Motor neuron (in vitro differentiated cells): ENCODE measurements at regions not wholly inside any gene's neighbourhood (a gene's known extent, or its start where the extent isn't known, plus 50 kb on each side); places are given as distances from the start of the nearest gene placed in this dataset.

Experiments used
- ATAC-seq, 8 experiments: fragments of 200-7000 bp; cut with Tn5 transposase; replicated peaks in 6 of 8; 2 replicates each; pipeline ENCODE4 v1.8.0; 2021; ENCODE audit warnings: mild to moderate bottlenecking in 8 of 8, moderate library complexity in 8 of 8
- H3K27ac ChIP-seq, 2 donors: fragments of 250-450 bp; sonication (Bioruptor Pico); 2 replicates each; pipeline ENCODE4 v1.9.0; 2021; ENCODE audit warnings: antibody characterized with exemption in 2 of 2, mild to moderate bottlenecking in 2 of 2, moderate library complexity in 1 of 2
- H3K4me1 ChIP-seq, 2 donors: fragments of 250-450 bp; sonication (Bioruptor Pico); replicated peaks in 1 of 2; 2 replicates each; pipeline ENCODE4 v1.6.1; 2021; ENCODE audit warnings: antibody characterized with exemption in 2 of 2, mild to moderate bottlenecking in 2 of 2, moderate library complexity in 1 of 2
- H3K4me3 ChIP-seq, 5 donors: fragments of 250-450 bp; sonication (Bioruptor Pico); 2 replicates each; pipeline ENCODE4 v1.9.0; 2021; ENCODE audit warnings: antibody characterized with exemption in 5 of 5, mild to moderate bottlenecking in 5 of 5, moderate library complexity in 4 of 5
- WGBS, 10 experiments: fragments of 450-650 bp; shearing (Covaris generic); methylation state at CpG; one replicate each; pipeline ENCODE4 v1.0.0; 2022; 5-methylcytosine and 5-hydroxymethylcytosine counted together
- in situ Hi-C, 9 experiments: fragments of 400-800 bp; cut with MboI; loops; one replicate each; pipeline ENCODE4 v1.15.0; 2021; ENCODE audit warnings: low sequenced_read_pairs in 9 of 9, low pct_unique_long_range_greater_than_20kb in 2 of 9; ENCODE audit not compliant: unreplicated experiment in 9 of 9

- WGBS, 10 experiments, result 54 to 100% (median 90%) methylated on average over 1 to 5 of the region's 5 CpGs; no CpG with 5 or more reads in 2 of the 10 experiments
- in situ Hi-C loops, result no loop called here
- no peak for ATAC-seq
- Histone ChIP-seq H3K4me3 (no peak overlapping the region), H3K27ac (no peak overlapping the region), H3K4me1 (no peaks in the 10 kb centered on the region)
Measured at GRCh38 chr6:151704383-151704782, 103.1 kb upstream of the ESR1 start.

GRCh38 chr6:151705993-151706733 is 101.3 kb upstream of the ESR1 start:
- ATAC-seq, result no peak
- Histone ChIP-seq H3K4me1 (no peaks in the 10 kb centered on the region), H3K27ac (no peak overlapping the region), H3K4me3 (no peak overlapping the region)
- in situ Hi-C loops, result no loop called here
- 53 to 93% (median 87%) methylated on average over 2 to 6 of the region's 6 CpGs; no CpG with 5 or more reads in 1 of the 10 experiments for WGBS, 10 experiments

DNA sequence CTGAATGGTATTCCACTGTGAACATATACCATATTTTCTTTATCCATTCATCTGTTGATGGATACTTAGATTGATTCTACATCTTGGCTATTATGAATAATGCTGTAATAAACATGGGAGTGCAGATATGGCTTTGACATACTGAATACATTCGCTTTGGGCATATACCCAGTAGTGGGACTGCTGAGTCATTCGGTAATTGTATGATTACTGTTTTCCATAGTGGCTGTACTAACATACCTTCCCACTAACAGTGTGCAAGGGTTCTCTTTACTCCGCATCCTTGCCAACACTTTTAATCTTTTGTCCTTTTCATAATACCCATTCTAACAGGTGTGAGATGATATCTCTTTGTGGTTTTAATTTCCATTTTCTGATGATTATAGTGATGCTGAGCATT is 98.2 kb upstream of the ESR1 start:
- in situ Hi-C loops, result no loop called here
- H3K27ac ChIP-seq, result no peak overlapping the region
- ATAC-seq, result no peak
- no peaks in the 10 kb centered on the region for H3K4me1 ChIP-seq
- 78 to 100% (median 92%) methylated on average over 1 to 3 of the region's 3 CpGs for WGBS, 10 experiments
- no peak overlapping the region for H3K4me3 ChIP-seq

- H3K27ac ChIP-seq, result no peak overlapping the region
- in situ Hi-C loops, result no loop called here
- ATAC-seq, result no peak
- no peak overlapping the region for H3K4me3 ChIP-seq
- 36 to 66% (median 55%) methylated on average over 2 to 4 of the region's 5 CpGs; no CpG with 5 or more reads in 6 of the 10 experiments for WGBS, 10 experiments
- peaks cover 0 to 5% of the 10 kb centered on the region in 2 donors for H3K4me1 ChIP-seq
Measured at GRCh38 chr6:151716526-151716932, 91.0 kb upstream of the ESR1 start.

GRCh38 chr6:151719070-151719469 is 88.4 kb upstream of the ESR1 start:
- in situ Hi-C loops, result no loop called here
- no peak for ATAC-seq
- Histone ChIP-seq H3K4me3 (no peak overlapping the region), H3K4me1 (peaks cover 0 to 5% of the 10 kb centered on the region in 2 donors), H3K27ac (no peak overlapping the region)
- 0 to 100% (median 71%) methylated on average over 1 to 5 of the region's 5 CpGs; no CpG with 5 or more reads in 3 of the 10 experiments for WGBS, 10 experiments

DNA sequence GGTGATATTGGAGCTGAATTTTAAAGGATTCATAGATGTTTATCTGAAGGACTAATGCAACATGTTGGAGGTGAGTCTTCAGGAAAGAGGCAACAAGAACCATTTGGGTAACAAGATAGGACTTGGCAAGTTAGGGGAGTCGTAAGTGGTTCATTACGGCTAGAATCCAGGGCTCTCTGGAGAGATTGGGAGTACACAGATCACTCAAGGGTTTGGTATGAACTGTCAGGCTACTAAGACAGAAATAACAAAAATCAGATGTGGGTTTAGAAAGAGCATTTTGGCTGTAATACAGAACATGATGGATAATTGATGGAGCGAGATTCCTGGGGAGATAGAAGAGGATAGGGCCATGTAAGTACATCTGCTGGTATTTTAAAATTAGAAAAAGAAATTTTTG is 86.3 kb upstream of the ESR1 start:
- H3K4me1 ChIP-seq, result peaks cover 0 to 4% of the 10 kb centered on the region in 2 donors
- ATAC-seq, result no peak
- H3K27ac ChIP-seq, result no peak overlapping the region
- WGBS, 10 experiments, result 0 to 100% (median 80%) methylated on average over 1 to 3 of the region's 3 CpGs
- in situ Hi-C loops, result no loop called here
- H3K4me3 ChIP-seq, result no peak overlapping the region

DNA sequence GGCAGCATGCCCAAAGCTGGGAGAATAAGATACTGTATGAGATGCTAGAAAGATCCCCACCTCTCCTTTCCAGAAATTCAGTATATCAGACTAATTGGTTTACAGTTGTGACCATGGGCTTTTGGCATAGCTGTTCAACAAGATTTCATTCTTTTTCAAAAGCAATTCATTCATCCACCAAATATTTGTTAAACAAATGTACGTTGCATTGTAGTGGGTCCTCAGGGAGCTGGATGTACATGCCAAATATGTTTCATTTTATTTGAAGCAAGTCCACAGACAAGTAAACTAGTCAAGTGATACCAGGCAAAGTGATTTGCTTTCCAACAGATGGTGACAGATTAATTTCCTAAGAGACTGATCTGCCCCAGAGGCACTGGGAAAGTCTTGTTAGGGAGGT is 85.8 kb upstream of the ESR1 start:
- in situ Hi-C loops, result no loop called here
- Histone ChIP-seq H3K27ac (no peak overlapping the region), H3K4me1 (no peaks in the 10 kb centered on the region), H3K4me3 (no peak overlapping the region)
- peak in 1 of 8 experiments; percentile 28 for ATAC-seq
- 0 to 100% (median 67%) methylated on average over 1 of the region's 1 CpG; no CpG with 5 or more reads in 3 of the 10 experiments for WGBS, 10 experiments

- Histone ChIP-seq H3K4me3 (no peak overlapping the region), H3K27ac (no peak overlapping the region), H3K4me1 (no peaks in the 10 kb centered on the region)
- ATAC-seq, result no peak
- 24 to 100% (median 78%) methylated on average over 1 to 4 of the region's 4 CpGs for WGBS, 10 experiments
- in situ Hi-C loops, result no loop called here
Measured at GRCh38 chr6:151722342-151722741, 85.1 kb upstream of the ESR1 start.

- WGBS, 10 experiments, result 0 to 100% (median 94%) methylated on average over 1 of the region's 1 CpG; no CpG with 5 or more reads in 6 of the 10 experiments
- ATAC-seq, result peak in 1 of 8 experiments; percentile 45
- Histone ChIP-seq H3K27ac (no peak overlapping the region), H3K4me3 (no peak overlapping the region), H3K4me1 (no peaks in the 10 kb centered on the region)
- in situ Hi-C loops, result no loop called here
Measured at GRCh38 chr6:151723152-151723551, 84.3 kb upstream of the ESR1 start.

GRCh38 chr6:151729829-151730495 is 77.5 kb upstream of the ESR1 start:
- no peak overlapping the region for H3K4me3 ChIP-seq
- ATAC-seq, result no peak
- 0 to 62% (median 40%) methylated on average over 1 to 6 of the region's 6 CpGs; no CpG with 5 or more reads in 1 of the 10 experiments for WGBS, 10 experiments
- no peaks in the 10 kb centered on the region for H3K4me1 ChIP-seq
- in situ Hi-C loops, result no loop called here
- no peak overlapping the region for H3K27ac ChIP-seq

DNA sequence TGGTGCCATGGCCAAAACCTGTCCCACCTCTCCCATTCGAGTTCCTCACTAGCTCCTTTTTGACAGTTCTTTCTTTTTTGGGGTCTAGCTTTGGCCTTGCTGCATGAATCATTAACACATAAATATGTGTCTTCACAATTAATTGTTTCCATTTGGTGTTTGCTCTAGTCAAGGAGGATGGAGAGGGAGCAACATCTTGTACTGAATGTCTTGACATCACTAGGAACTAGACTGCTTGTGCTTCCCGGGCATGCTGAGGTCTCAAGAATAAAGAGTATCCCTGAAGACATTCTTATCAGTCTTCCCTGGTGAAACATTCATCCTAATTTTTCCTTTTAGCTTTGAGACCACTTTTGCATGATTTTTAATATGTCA is 77.0 kb upstream of the ESR1 start:
- Histone ChIP-seq H3K4me1 (no peaks in the 10 kb centered on the region), H3K4me3 (no peak overlapping the region), H3K27ac (no peak overlapping the region)
- ATAC-seq, result no peak
- WGBS, 10 experiments, result 0 to 94% (median 50%) methylated on average over 1 to 2 of the region's 2 CpGs; no CpG with 5 or more reads in 1 of the 10 experiments
- in situ Hi-C loops, result no loop called here

DNA sequence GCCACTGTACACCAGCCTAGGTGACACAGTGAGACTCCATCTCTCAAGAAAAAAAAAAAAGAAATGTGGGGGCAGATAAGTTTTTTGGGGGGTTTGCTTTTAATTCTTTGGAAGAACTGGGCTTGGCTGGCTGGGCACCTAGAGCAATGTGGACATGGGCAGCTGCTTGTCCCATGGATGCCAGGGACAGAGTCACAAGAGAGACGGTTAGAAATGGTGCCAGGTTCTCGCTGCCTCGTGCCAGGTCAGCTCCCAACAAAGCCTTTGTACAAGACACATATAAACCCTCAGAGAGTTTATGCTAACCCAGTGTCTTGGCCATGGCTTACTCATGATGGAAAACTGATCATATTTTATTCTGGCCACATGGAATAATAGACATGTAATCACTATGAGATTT is 76.2 kb upstream of the ESR1 start:
- no peak overlapping the region for H3K4me3 ChIP-seq
- no peak overlapping the region for H3K27ac ChIP-seq
- in situ Hi-C loops, result no loop called here
- 30 to 100% (median 80%) methylated on average over 2 to 3 of the region's 3 CpGs; no CpG with 5 or more reads in 7 of the 10 experiments for WGBS, 10 experiments
- ATAC-seq, result no peak
- H3K4me1 ChIP-seq, result no peaks in the 10 kb centered on the region

- 60 to 100% (median 82%) methylated on average over 1 to 3 of the region's 3 CpGs; no CpG with 5 or more reads in 2 of the 10 experiments for WGBS, 10 experiments
Measured at GRCh38 chr6:151733680-151734320, 73.7 kb upstream of the ESR1 start.

More at GRCh38 chr6:151733680-151734320, 73.7 kb upstream of the ESR1 start:
- no peaks in the 10 kb centered on the region for H3K4me1 ChIP-seq
- no peak overlapping the region for H3K27ac ChIP-seq
- no peak for ATAC-seq
- in situ Hi-C loops, result no loop called here
- no peak overlapping the region for H3K4me3 ChIP-seq
